HCT116 (cell line): ENCODE measurements at regions not wholly inside any gene's neighbourhood (a gene's known extent, or its start where the extent isn't known, plus 50 kb on each side); places are given as distances from the start of the nearest gene placed in this dataset.

Experiments
- ATAC-seq: fragments of 200-7000 bp; cut with Tn5 transposase; 2 replicates; pipeline ENCODE4 v1.9.1; 2020; ENCODE audit warnings: mild to moderate bottlenecking, moderate library complexity
- BruUV-seq: library from RNA; stranded (reverse); fragments of 400-500 nt; replicated peaks from 2 replicates; lab custom pipeline; 2021; lab: Mats Ljungman, UMichigan
- CTCF ChIA-PET: fragments of 300-600 bp; sonication (Branson Sonifier 250); formaldehyde crosslinking; loops from one replicate; lab custom pipeline; 2021; ENCODE audit warnings: antibody characterized with exemption; lab: Charles Lee
- POLR2A ChIA-PET: fragments of 300-600, 350-600 bp; sonication (Branson Sonifier 250); formaldehyde crosslinking; loops from one replicate; lab custom pipeline; 2021; ENCODE audit warnings: antibody characterized with exemption; lab: Charles Lee
- RAD21 ChIA-PET, 2 experiments: fragments of 300-600 bp; sonication (Branson Sonifier 250); formaldehyde crosslinking; loops; one replicate each; lab custom pipeline; 2023; ENCODE audit warnings: low total read pairs in 2 of 2; ENCODE audit not compliant: uncharacterized antibody in 2 of 2, unreplicated experiment in 2 of 2, low non-redundant PET in 1 of 2; lab: Charles Lee
- DNase-seq: peaks from one replicate; pipeline ENCODE4 v3.0.0-alpha.2; 2010; ENCODE audit warnings: low read depth, low spot score
- H2AFZ ChIP-seq: fragments of 200-600 bp; shearing (Covaris generic), sonication (generic); 2 replicates; pipeline ENCODE4 v1.6.1; 2017; ENCODE audit warnings: low read depth, mixed run types, mixed read lengths, antibody characterized with exemption, low read length; ENCODE audit not compliant: poor library complexity, severe bottlenecking
- H3K27ac ChIP-seq: 2 replicates; pipeline ENCODE4 v1.5.1; 2012; ENCODE audit warnings: low read depth, low read length
- H3K27me3 ChIP-seq: fragments of 200-600 bp; sonication (generic); 2 replicates; pipeline ENCODE4 v1.6.1; 2016; ENCODE audit warnings: mixed run types, low read length, mixed read lengths; ENCODE audit not compliant: insufficient read depth
- H3K36me3 ChIP-seq, 2 experiments: fragments of 200-500 bp in 1 of 2; fragments of 200-600 bp in 1 of 2; sonication (Bioruptor generic) in 1 of 2; sonication (generic) in 1 of 2; 2 replicates each; pipeline versions ENCODE4 v1.5.1 to v1.6.1; 2014 to 2016; ENCODE audit warnings: low read length in 2 of 2, inconsistent platforms in 1 of 2, mixed read lengths in 1 of 2, mixed run types in 1 of 2; ENCODE audit not compliant: insufficient read depth in 2 of 2, control insufficient read depth in 1 of 2
- H3K4me1 ChIP-seq, 2 experiments: fragments of 200-600 bp in 1 of 2; sonication (generic) in 1 of 2; 2 replicates each; pipeline versions ENCODE4 v1.5.1 to v1.6.1; 2012 to 2017; ENCODE audit warnings: low read length in 2 of 2, inconsistent platforms in 1 of 2, mild to moderate bottlenecking in 1 of 2, mixed read lengths in 1 of 2, mixed run types in 1 of 2, moderate library complexity in 1 of 2; ENCODE audit not compliant: insufficient read depth in 2 of 2, control insufficient read depth in 1 of 2
- H3K4me2 ChIP-seq: fragments of 200-600 bp; sonication (generic); 2 replicates; pipeline ENCODE4 v1.6.1; 2017; ENCODE audit warnings: mixed run types, low read length, mixed read lengths
- H3K4me3 ChIP-seq, 2 experiments: fragments of 200-600 bp in 1 of 2; sonication (generic) in 1 of 2; replicated peaks in 1 of 2; 2 replicates each; pipeline ENCODE4 v1.5.1; 2011 to 2016; ENCODE audit warnings: low read length in 2 of 2, control low read depth in 1 of 2, low read depth in 1 of 2, mild to moderate bottlenecking in 1 of 2, mixed read lengths in 1 of 2, mixed run types in 1 of 2
- H3K79me2 ChIP-seq: fragments of 200-600 bp; sonication (generic); 2 replicates; pipeline ENCODE4 v1.6.1; 2017; ENCODE audit warnings: mild to moderate bottlenecking, mixed run types, low read length, moderate library complexity, mixed read lengths; ENCODE audit not compliant: insufficient read depth
- H3K9ac ChIP-seq: fragments of 200-600 bp; sonication (generic); 2 replicates; pipeline ENCODE4 v1.6.1; 2016; ENCODE audit warnings: low read length, mixed read lengths
- H3K9me2 ChIP-seq: fragments of 200-600 bp; sonication (generic), shearing (Covaris generic); 2 replicates; pipeline ENCODE4 v1.6.1; 2017; ENCODE audit warnings: mixed run types, mild to moderate bottlenecking, moderate library complexity; ENCODE audit not compliant: insufficient read depth
- H3K9me3 ChIP-seq, 2 experiments: fragments of 200-500 bp in 1 of 2; fragments of 200-600 bp in 1 of 2; sonication (Bioruptor generic) in 1 of 2; sonication (generic) in 1 of 2; 2 replicates each; pipeline ENCODE4 v1.6.1; 2014 to 2017; ENCODE audit warnings: low read length in 2 of 2, mixed read lengths in 2 of 2, inconsistent platforms in 1 of 2, low read depth in 1 of 2, mild to moderate bottlenecking in 1 of 2, mixed run types in 1 of 2, moderate library complexity in 1 of 2; ENCODE audit not compliant: control insufficient read depth in 1 of 2, insufficient read depth in 1 of 2
- H4K20me1 ChIP-seq: fragments of 200-600 bp; sonication (generic), shearing (Covaris generic); 2 replicates; pipeline ENCODE4 v1.6.1; 2017; ENCODE audit warnings: mixed run types, mild to moderate bottlenecking, moderate library complexity; ENCODE audit not compliant: insufficient read depth
- CEBPB ChIP-seq: IDR thresholded peaks from 2 replicates; pipeline ENCODE4 v1.6.1; 2012; ENCODE audit warnings: low read depth
- EZH2phosphoT487 ChIP-seq: fragments of 200-600 bp; IDR thresholded peaks from 2 replicates; pipeline ENCODE4 v1.6.1; 2018; ENCODE audit warnings: antibody characterized with exemption, borderline replicate concordance
- FOSL1 ChIP-seq: IDR thresholded peaks from 2 replicates; pipeline ENCODE4 v1.6.1; 2012; ENCODE audit warnings: low read depth
- MAX ChIP-seq: IDR thresholded peaks from 2 replicates; pipeline ENCODE4 v1.6.1; 2012
- SP1 ChIP-seq: IDR thresholded peaks from 2 replicates; pipeline ENCODE4 v1.6.1; 2012; ENCODE audit warnings: low read depth
- ZBTB33 ChIP-seq: IDR thresholded peaks from 2 replicates; pipeline ENCODE4 v1.6.1; 2011; ENCODE audit warnings: mild to moderate bottlenecking, low read length, moderate library complexity; ENCODE audit not compliant: insufficient replicate concordance; ENCODE audit errors: extremely low read depth
- intact Hi-C: fragments of 100-400 bp; cut with micrococcal nuclease; formaldehyde crosslinking; loops from 2 replicates; pipeline ENCODE4 v1.10.0; 2022
- TF ChIP-seq, protein P1 (sequence below): IDR thresholded peaks from 2 replicates; pipeline ENCODE4 v1.6.1; 2012

- TF ChIP-seq, protein P1, sequence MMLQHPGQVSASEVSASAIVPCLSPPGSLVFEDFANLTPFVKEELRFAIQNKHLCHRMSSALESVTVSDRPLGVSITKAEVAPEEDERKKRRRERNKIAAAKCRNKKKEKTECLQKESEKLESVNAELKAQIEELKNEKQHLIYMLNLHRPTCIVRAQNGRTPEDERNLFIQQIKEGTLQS, result no peak
- no peak for TF ChIP-seq FOSL1
Measured at GRCh38 chrX:55996649-55997048, 235.5 kb upstream of the KLF8 start (continued).

- intact Hi-C loops, result no loop called here
Measured at GRCh38 chrX:56000174-56000573, 232.0 kb upstream of the KLF8 start.

DNA sequence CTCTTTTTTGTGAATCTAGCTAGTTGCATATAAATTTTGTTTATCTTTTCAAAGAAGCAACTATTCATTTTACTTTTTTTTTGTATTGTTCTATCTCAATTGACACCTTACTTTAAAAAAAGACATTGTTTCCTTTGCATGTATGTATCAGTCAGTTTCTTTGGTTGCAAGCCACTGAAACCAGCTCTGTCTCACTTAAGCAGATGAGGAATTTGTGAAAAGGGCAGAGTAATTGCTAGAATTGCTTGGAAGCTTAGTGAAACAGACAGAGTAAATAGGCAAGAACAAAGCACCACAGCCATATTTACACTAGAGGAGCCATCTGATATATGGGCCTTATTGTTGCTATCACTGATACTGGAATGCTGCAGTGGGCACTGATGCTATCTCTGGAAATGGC is 231.4 kb upstream of the KLF8 start:
- no peaks in the 10 kb centered on the region for H3K9me2 ChIP-seq
- no peak for TF ChIP-seq EZH2phosphoT487
- TF ChIP-seq MAX, result no peak
- no peak for TF ChIP-seq SP1
- TF ChIP-seq ZBTB33, result no peak
- TF ChIP-seq CEBPB, result no peak
- intact Hi-C loops, result no loop called here
- H3K4me3 ChIP-seq, result no peak overlapping the region
- H3K27me3 ChIP-seq, result no peaks in the 10 kb centered on the region
- no peaks in the 10 kb centered on the region for H3K36me3 ChIP-seq
- no peak overlapping the region for H3K9ac ChIP-seq
- H3K27ac ChIP-seq, result no peak overlapping the region
- ChIA-PET RAD21 (no interaction called here), POLR2A (no interaction called here), CTCF (no interaction called here)
- no TSS peak for BruUV-seq
- no peaks in the 10 kb centered on the region for H4K20me1 ChIP-seq
- H3K79me2 ChIP-seq, result no peaks in the 10 kb centered on the region
- H2AFZ ChIP-seq, result no peak overlapping the region
- DNase-seq (no peak), ATAC-seq (no peak)
- H3K9me3 ChIP-seq, result no peaks in the 10 kb centered on the region
- H3K4me2 ChIP-seq, result no peak overlapping the region
- H3K4me1 ChIP-seq, result no peaks in the 10 kb centered on the region

More at GRCh38 chrX:56000174-56000573, 232.0 kb upstream of the KLF8 start:
- Histone ChIP-seq H3K27me3 (no peaks in the 10 kb centered on the region), H3K4me1 (no peaks in the 10 kb centered on the region), H2AFZ (no peak overlapping the region), H3K79me2 (no peaks in the 10 kb centered on the region), H3K36me3 (no peaks in the 10 kb centered on the region), H4K20me1 (no peaks in the 10 kb centered on the region), H3K9me2 (no peaks in the 10 kb centered on the region), H3K9me3 (no peaks in the 10 kb centered on the region), H3K27ac (no peak overlapping the region), H3K9ac (no peak overlapping the region), H3K4me3 (no peak overlapping the region), H3K4me2 (no peak overlapping the region)
- DNase-seq, result no peak
- ChIA-PET CTCF (no interaction called here), POLR2A (no interaction called here), RAD21 (no interaction called here)
- ATAC-seq, result no peak
- TF ChIP-seq, protein P1, result no peak
- no TSS peak for BruUV-seq
